SK-N-MC (cell line): ENCODE measurements at regions not wholly inside any gene's neighbourhood (a gene's known extent, or its start where the extent isn't known, plus 50 kb on each side); places are given as distances from the start of the nearest gene placed in this dataset.

ENCODE experiments used
- EZH2 ChIP-seq: fragments of 200-600 bp; sonication (generic); IDR thresholded peaks from one replicate; pipeline ENCODE4 v1.6.1; 2017; ENCODE audit warnings: antibody characterized with exemption
- FOXP2 ChIP-seq: optimal IDR thresholded peaks from 2 replicates; pipeline ENCODE3; 2011; ENCODE audit warnings: mild to moderate bottlenecking, moderate library complexity; ENCODE audit not compliant: insufficient read depth; ENCODE audit errors: extremely low read length, control extremely low read depth
- POLR2AphosphoS5 ChIP-seq: IDR thresholded peaks from 2 replicates; pipeline ENCODE4 v1.6.1; 2012; ENCODE audit warnings: mild to moderate bottlenecking, low read depth, low read length, borderline replicate concordance

DNA sequence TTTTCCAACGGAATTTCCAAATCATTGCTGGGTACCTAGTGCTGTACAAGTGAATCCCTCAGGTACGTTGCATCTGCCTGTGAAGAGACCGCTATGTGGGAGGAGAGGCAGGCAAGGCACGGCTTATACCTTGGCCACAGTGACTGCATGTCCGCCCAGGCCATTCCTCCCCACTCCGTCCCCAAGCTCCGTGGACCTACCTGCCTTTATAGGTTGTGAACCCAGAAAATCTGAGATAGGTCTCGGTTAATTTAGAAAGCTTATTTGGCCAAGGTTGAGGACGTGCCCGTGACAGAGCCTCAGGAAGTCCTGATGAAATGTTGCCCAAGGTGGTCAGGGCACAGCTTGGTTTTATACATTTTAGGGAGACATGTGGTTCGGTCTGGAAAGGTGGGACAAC is 218.5 kb upstream of the TSHZ3 start:
- no peak for TF ChIP-seq POLR2AphosphoS5
- no peak for TF ChIP-seq EZH2
- TF ChIP-seq FOXP2: no peak
